ENCODE measurements at regions not wholly inside any gene's neighbourhood (a gene's known extent, or its start where the extent isn't known, plus 50 kb on each side); places are given as distances from the start of the nearest gene placed in this dataset.

GRCh38 chr6:98636941-98637340, 197.4 kb upstream of the POU3F2 start (continued):
- TF ChIP-seq GATA2 (CRISPR knock-in tag; IDR thresholded peaks at IDR 0.05) (no peak), MEF2A (IDR thresholded peaks at IDR 0.05; ENCODE audit: borderline replicate concordance, low read depth) (no peak), MAX (IDR thresholded peaks at IDR 0.05; ENCODE audit: low read depth) (no peak), TAF1 (IDR thresholded peaks at IDR 0.05; ENCODE audit: borderline replicate concordance, low read depth, low read length) (no peak), SMC3 (IDR thresholded peaks at IDR 0.05; ENCODE audit: low read depth, low read length) (no peak), RXRA (IDR thresholded peaks at IDR 0.05; ENCODE audit: borderline replicate concordance, low read depth) (no peak), RAD21 (IDR thresholded peaks at IDR 0.05; ENCODE audit: low read length) (no peak), SIN3A (IDR thresholded peaks at IDR 0.05; ENCODE audit: borderline replicate concordance, low read depth, low read length) (no peak)

- Histone ChIP-seq H2AFZ (ENCODE audit: low read depth) (no peak overlapping the region), H3K4me2 (no peak overlapping the region), H3K27me3 (ENCODE audit: insufficient read depth) (no peaks in the 10 kb centered on the region), H3K36me3 (replicated peaks in 1 of 2; ENCODE audit: control insufficient read depth in 1 of 2, insufficient read depth in 2 of 2, low read length in 1 of 2) (no peaks in the 10 kb centered on the region), H3F3A (replicated peaks; ENCODE audit: insufficient read depth) (no peaks in the 10 kb centered on the region), H4K20me1 (ENCODE audit: insufficient read depth) (no peaks in the 10 kb centered on the region), H3K4me3 (ENCODE audit: low read depth in 2 of 2, low read length in 1 of 2) (no peak overlapping the region), H3K9me2 (no peaks in the 10 kb centered on the region), H3K79me2 (ENCODE audit: insufficient read depth) (no peaks in the 10 kb centered on the region), H3K9me3 (no peaks in the 10 kb centered on the region), H3K27ac (ENCODE audit: low read depth in 2 of 2, low read length in 1 of 2) (no peak overlapping the region), H3K9ac (no peak overlapping the region), H3K4me1 (ENCODE audit: control insufficient read depth in 1 of 2, insufficient read depth in 2 of 2, low read depth in 1 of 2, low read length in 1 of 2) (no peaks in the 10 kb centered on the region)
- ChIA-PET POLR2A (no interaction called here), CTCF (no interaction called here)
- TF ChIP-seq POLR2AphosphoS5 (IDR thresholded peaks at IDR 0.05; ENCODE audit: low read depth, low read length): no peak
- TF ChIP-seq TAF1 (IDR thresholded peaks at IDR 0.05; ENCODE audit: borderline replicate concordance, low read depth, low read length): no peak
- TF ChIP-seq FOXJ3 (CRISPR knock-in tag; IDR thresholded peaks at IDR 0.05): no peak
- TF ChIP-seq ELF1 (IDR thresholded peaks at IDR 0.05): no peak
- no peak for TF ChIP-seq JUND (IDR thresholded peaks at IDR 0.05)
- TF ChIP-seq RAD21 (IDR thresholded peaks at IDR 0.05; ENCODE audit: low read length): no peak
- no peak for TF ChIP-seq TCF12 (IDR thresholded peaks at IDR 0.05)
- TF ChIP-seq PBX3 (IDR thresholded peaks at IDR 0.05): no peak
- no peak for TF ChIP-seq CHD2 (IDR thresholded peaks at IDR 0.05; ENCODE audit: low read length, partially characterized antibody)
- no peak for TF ChIP-seq GATA2 (CRISPR knock-in tag; IDR thresholded peaks at IDR 0.05)
- TF ChIP-seq SIN3A (IDR thresholded peaks at IDR 0.05; ENCODE audit: borderline replicate concordance, low read depth, low read length): no peak
- 74% methylated on average over 5 of the region's 5 CpGs for WGBS (ENCODE audit: low lambda C conversion rate)
- DNase-seq: no peak
These were observed 195.2 kb upstream of the POU3F2 start for GRCh38 chr6:98639089-98639635.

GRCh38 chr6:98640366-98640765, 194.0 kb upstream of the POU3F2 start:
- Histone ChIP-seq H3K9me3 (no peaks in the 10 kb centered on the region), H3F3A (replicated peaks; ENCODE audit: insufficient read depth) (no peaks in the 10 kb centered on the region), H4K20me1 (ENCODE audit: insufficient read depth) (no peaks in the 10 kb centered on the region), H2AFZ (ENCODE audit: low read depth) (no peak overlapping the region), H3K4me1 (ENCODE audit: control insufficient read depth in 1 of 2, insufficient read depth in 2 of 2, low read depth in 1 of 2, low read length in 1 of 2) (no peaks in the 10 kb centered on the region), H3K27ac (ENCODE audit: low read depth in 2 of 2, low read length in 1 of 2) (no peak overlapping the region), H3K4me2 (no peak overlapping the region), H3K36me3 (replicated peaks in 1 of 2; ENCODE audit: control insufficient read depth in 1 of 2, insufficient read depth in 2 of 2, low read length in 1 of 2) (no peaks in the 10 kb centered on the region), H3K9ac (no peak overlapping the region), H3K79me2 (ENCODE audit: insufficient read depth) (no peaks in the 10 kb centered on the region), H3K27me3 (ENCODE audit: insufficient read depth) (no peaks in the 10 kb centered on the region), H3K4me3 (ENCODE audit: low read depth in 2 of 2, low read length in 1 of 2) (no peak overlapping the region), H3K9me2 (no peaks in the 10 kb centered on the region)
- ChIA-PET POLR2A (no interaction called here), CTCF (interaction anchor here (0.6 to 0.8 kb wide), 2 partner anchors 225 to 1195 kb away, joined by 3 to 4 read pairs; no protein-coding TSS in a partner anchor)
- WGBS (ENCODE audit: low lambda C conversion rate): 71% methylated on average over 5 of the region's 5 CpGs
- no peak for DNase-seq
- TF ChIP-seq MXI1 (IDR thresholded peaks at IDR 0.05; ENCODE audit: low read depth, low read length): no peak
- TF ChIP-seq ELF1 (IDR thresholded peaks at IDR 0.05): no peak
- TF ChIP-seq FOXJ3 (CRISPR knock-in tag; IDR thresholded peaks at IDR 0.05): no peak
- TF ChIP-seq RXRA (IDR thresholded peaks at IDR 0.05; ENCODE audit: borderline replicate concordance, low read depth): no peak
- TF ChIP-seq TCF12 (IDR thresholded peaks at IDR 0.05): no peak
- no peak for TF ChIP-seq MAX (IDR thresholded peaks at IDR 0.05; ENCODE audit: low read depth)
- TF ChIP-seq REST (IDR thresholded peaks at IDR 0.05; ENCODE audit: low read depth, low read length): no peak
- no peak for TF ChIP-seq GABPA (IDR thresholded peaks at IDR 0.05; ENCODE audit: low read depth)
- no peak for TF ChIP-seq ZBTB33 (IDR thresholded peaks at IDR 0.05; ENCODE audit: borderline replicate concordance, low read depth)
